H1 (cell line): ENCODE measurements at regions not wholly inside any gene's neighbourhood (a gene's known extent, or its start where the extent isn't known, plus 50 kb on each side); places are given as distances from the start of the nearest gene placed in this dataset.

Experiments
- CTCF ChIA-PET: fragments of 300-600 bp; sonication (Branson Sonifier 250); formaldehyde crosslinking; loops from one replicate; lab custom pipeline; 2021; ENCODE audit not compliant: partially characterized antibody; lab: Charles Lee
- POLR2A ChIA-PET: fragments of 300-600 bp; sonication (Branson Sonifier 250); formaldehyde crosslinking; loops from one replicate; lab custom pipeline; 2021; ENCODE audit warnings: inconsistent platforms; ENCODE audit not compliant: partially characterized antibody; lab: Charles Lee
- DNase-seq, 2 experiments: peaks; one replicate each; pipeline versions ENCODE4 v3.0.0 to v3.0.0-alpha.2; 2010 to 2022; ENCODE audit warnings: low spot score in 2 of 2, low read depth in 1 of 2, mixed read lengths in 1 of 2
- FAIRE-seq: peaks from 2 replicates; lab custom pipeline; 2011; peaks lifted over from hg19 to GRCh38; lab: Jason Lieb, UNC
- H2AFZ ChIP-seq: 2 replicates; pipeline ENCODE4 v1.8.1; 2012; ENCODE audit warnings: low read length, inconsistent platforms
- H2AK5ac ChIP-seq: 2 replicates; pipeline ENCODE4 v1.6.1; 2013; ENCODE audit warnings: low read depth, low read length
- H2BK120ac ChIP-seq: replicated peaks from 2 replicates; pipeline ENCODE3; 2013; ENCODE audit warnings: low read depth, low read length, inconsistent platforms
- H2BK12ac ChIP-seq: 2 replicates; pipeline ENCODE4 v1.6.1; 2013; ENCODE audit warnings: low read depth, low read length
- H2BK15ac ChIP-seq: 2 replicates; pipeline ENCODE4 v1.6.1; 2013; ENCODE audit warnings: low read length
- H2BK20ac ChIP-seq: 2 replicates; pipeline ENCODE4 v1.6.1; 2013; ENCODE audit warnings: low read length
- H2BK5ac ChIP-seq: 2 replicates; pipeline ENCODE4 v1.6.1; 2013; ENCODE audit warnings: low read depth, low read length
- H3K14ac ChIP-seq: 2 replicates; pipeline ENCODE4 v1.6.1; 2013; ENCODE audit warnings: inconsistent platforms; ENCODE audit not compliant: insufficient read length
- H3K18ac ChIP-seq: 2 replicates; pipeline ENCODE4 v1.6.1; 2013; ENCODE audit warnings: low read length; ENCODE audit errors: extremely low read depth
- H3K23ac ChIP-seq: 2 replicates; pipeline ENCODE4 v1.6.1; 2013; ENCODE audit warnings: inconsistent platforms; ENCODE audit not compliant: insufficient read length
- H3K23me2 ChIP-seq: 2 replicates; pipeline ENCODE4 v1.6.1; 2013; ENCODE audit warnings: low read depth, low read length
- H3K27ac ChIP-seq: 2 replicates; pipeline ENCODE4 v1.6.1; 2011; ENCODE audit warnings: low read depth, low read length, inconsistent platforms
- H3K27me3 ChIP-seq, 4 experiments: replicated peaks in 1 of 4; 1 replicate in 1 of 4; 2 replicates in 3 of 4; pipeline versions ENCODE4 v1.6.1 to v1.8.1; 2011 to 2013; ENCODE audit warnings: low read length in 3 of 4, mild to moderate bottlenecking in 3 of 4, inconsistent platforms in 2 of 4, mixed read lengths in 2 of 4, moderate library complexity in 1 of 4; ENCODE audit not compliant: control insufficient read depth in 3 of 4, insufficient read depth in 3 of 4; ENCODE audit errors: extremely low read depth in 1 of 4
- H3K36me3 ChIP-seq, 4 experiments: 2 replicates each; pipeline versions ENCODE4 v1.6.1 to v1.8.1; 2011 to 2013; ENCODE audit warnings: mild to moderate bottlenecking in 4 of 4, low read length in 3 of 4, moderate library complexity in 2 of 4, control low read depth in 1 of 4, inconsistent platforms in 1 of 4; ENCODE audit not compliant: insufficient read depth in 4 of 4, control insufficient read depth in 2 of 4
- H3K4ac ChIP-seq: replicated peaks from 2 replicates; pipeline ENCODE3; 2013; ENCODE audit warnings: low read length, low read depth, mixed read lengths, inconsistent platforms; ENCODE audit not compliant: insufficient read length
- H3K4me1 ChIP-seq, 4 experiments: replicated peaks in 1 of 4; 1 replicate in 1 of 4; 2 replicates in 3 of 4; pipeline versions ENCODE4 v1.6.1 to v1.8.1; 2011 to 2013; ENCODE audit warnings: low read length in 3 of 4, inconsistent platforms in 2 of 4, mixed read lengths in 1 of 4; ENCODE audit not compliant: insufficient read depth in 4 of 4, control insufficient read depth in 3 of 4
- H3K4me2 ChIP-seq, 2 experiments: 2 replicates each; pipeline versions ENCODE4 v1.6.1 to v1.8.1; 2011 to 2013; ENCODE audit warnings: low read depth in 2 of 2, low read length in 2 of 2, control low read depth in 1 of 2, inconsistent platforms in 1 of 2, mild to moderate bottlenecking in 1 of 2; ENCODE audit not compliant: insufficient read depth in 1 of 2
- H3K4me3 ChIP-seq, 4 experiments: fragments of 200-600, 300-600 bp in 1 of 4; sonication (generic), shearing (Covaris generic), sonication (Bioruptor Twin) in 1 of 4; 2 replicates each; pipeline versions ENCODE4 v1.5.1 to v1.8.1; 2011 to 2016; ENCODE audit warnings: low read length in 4 of 4, low read depth in 3 of 4, control low read depth in 2 of 4, inconsistent platforms in 2 of 4, mild to moderate bottlenecking in 2 of 4, mixed read lengths in 1 of 4, moderate library complexity in 1 of 4; ENCODE audit not compliant: insufficient read depth in 2 of 4; ENCODE audit errors: extremely low read depth in 1 of 4
- H3K56ac ChIP-seq: replicated peaks from 2 replicates; pipeline ENCODE3; 2013; ENCODE audit warnings: low read depth, mild to moderate bottlenecking, mixed read lengths, low read length, inconsistent platforms; ENCODE audit not compliant: insufficient read length
- H3K79me1 ChIP-seq: 2 replicates; pipeline ENCODE4 v1.6.1; 2013; ENCODE audit warnings: low read depth, low read length, control low read depth
- H3K79me2 ChIP-seq, 2 experiments: 2 replicates each; pipeline versions ENCODE4 v1.6.1 to v1.8.1; 2012 to 2013; ENCODE audit warnings: low read length in 2 of 2, mild to moderate bottlenecking in 2 of 2, inconsistent platforms in 1 of 2; ENCODE audit not compliant: insufficient read depth in 2 of 2, control insufficient read depth in 1 of 2
- H3K9ac ChIP-seq, 4 experiments: replicated peaks in 1 of 4; 1 replicate in 1 of 4; 2 replicates in 3 of 4; pipeline versions ENCODE4 v1.6.1 to v1.8.1; 2011 to 2013; ENCODE audit warnings: low read depth in 3 of 4, low read length in 3 of 4, control low read depth in 2 of 4, mild to moderate bottlenecking in 2 of 4, moderate library complexity in 2 of 4, inconsistent platforms in 1 of 4; ENCODE audit errors: extremely low read depth in 1 of 4
- H3K9me3 ChIP-seq, 2 experiments: 2 replicates each; pipeline versions ENCODE4 v1.6.1 to v1.8.1; 2012 to 2013; ENCODE audit warnings: mild to moderate bottlenecking in 2 of 2, moderate library complexity in 2 of 2, control low read depth in 1 of 2, inconsistent platforms in 1 of 2, low read depth in 1 of 2, low read length in 1 of 2, mixed read lengths in 1 of 2; ENCODE audit not compliant: insufficient read depth in 2 of 2
- H4K20me1 ChIP-seq, 2 experiments: replicated peaks in 1 of 2; 2 replicates each; pipeline versions ENCODE3 to v1.8.1; 2011 to 2013; ENCODE audit warnings: inconsistent platforms in 2 of 2, low read length in 2 of 2, mild to moderate bottlenecking in 1 of 2; ENCODE audit not compliant: insufficient read depth in 2 of 2, control insufficient read depth in 1 of 2
- H4K5ac ChIP-seq: 2 replicates; pipeline ENCODE4 v1.6.1; 2013; ENCODE audit warnings: low read length, low read depth, mixed read lengths, inconsistent platforms; ENCODE audit not compliant: insufficient read length
- H4K8ac ChIP-seq: 2 replicates; pipeline ENCODE4 v1.8.0; 2013; ENCODE audit warnings: mild to moderate bottlenecking, moderate library complexity, low read length, inconsistent platforms; ENCODE audit not compliant: insufficient read depth; ENCODE audit errors: extremely low read depth
- H4K91ac ChIP-seq: replicated peaks from 2 replicates; pipeline ENCODE3; 2013; ENCODE audit warnings: low read length, mixed read lengths, inconsistent platforms; ENCODE audit not compliant: insufficient read length
- KDM1A ChIP-seq: fragments of 200-600, 300-600 bp; sonication (generic); IDR thresholded peaks from 2 replicates; pipeline ENCODE4 v1.7.1; 2016; ENCODE audit warnings: mild to moderate bottlenecking, low read length, borderline replicate concordance
- WGBS, 2 experiments: shearing (Covaris generic) in 1 of 2; methylation state at CpG; one replicate each; pipeline versions ENCODE4 v1.1.6 to v1.1.7; 2013 to 2015; ENCODE audit warnings: low lambda C conversion rate in 2 of 2, mixed read lengths in 2 of 2, inconsistent platforms in 1 of 2, low coverage in 1 of 2, missing lambda C conversion rate in 1 of 2; ENCODE audit not compliant: insufficient replicate concordance in 2 of 2, insufficient coverage in 1 of 2, insufficient read length in 1 of 2; ENCODE audit errors: extremely low coverage in 1 of 2, missing lambda C conversion rate in 1 of 2; 5-methylcytosine and 5-hydroxymethylcytosine counted together

DNA sequence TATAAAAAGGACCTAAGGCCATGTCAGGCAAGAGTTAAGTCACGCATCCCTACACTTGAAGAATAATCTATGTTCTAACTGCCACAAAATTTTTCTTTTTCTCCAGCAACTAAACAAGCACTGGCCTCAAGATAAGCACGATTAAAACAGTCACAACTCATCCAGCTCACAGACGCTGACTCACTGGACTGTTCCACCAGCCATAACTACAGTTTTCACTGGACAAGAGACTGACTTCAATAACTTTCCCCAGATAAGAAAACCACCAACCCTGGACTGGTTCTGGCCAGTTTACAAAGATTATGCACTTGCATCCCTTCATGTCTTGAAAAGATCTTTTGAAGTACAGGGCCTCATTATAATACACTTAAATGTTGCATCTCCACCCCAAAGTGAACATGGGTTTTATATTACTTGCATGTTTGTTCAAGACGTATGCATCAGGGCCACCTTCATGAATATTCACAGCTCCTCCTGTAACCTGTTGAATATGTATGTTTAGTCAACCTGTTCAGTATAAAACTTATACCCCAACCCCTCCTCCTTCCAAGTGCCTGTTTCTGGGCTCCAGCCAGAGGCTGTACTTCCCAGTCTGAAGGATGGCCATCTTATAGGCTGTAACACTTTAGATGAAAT, 129.3 kb upstream of the EPB41L4A start:
- Histone ChIP-seq H4K91ac (no peak overlapping the region), H2AK5ac (no peak overlapping the region), H2AFZ (no peak overlapping the region), H2BK120ac (no peak overlapping the region), H3K56ac (no peak overlapping the region), H3K4ac (no peak overlapping the region), H4K20me1 (no peaks in the 10 kb centered on the region), H3K27ac (no peak overlapping the region), H3K36me3 (no peaks in the 10 kb centered on the region), H3K79me2 (no peaks in the 10 kb centered on the region)
- CTCF ChIA-PET = interaction anchor here (0.6 to 13.1 kb wide), 7 partner anchors 10 to 209 kb away, joined by 3 to 126 read pairs (median 3); partner anchors contain the start of gene APC
- POLR2A ChIA-PET = no interaction called here
- TF ChIP-seq KDM1A = no peak
- TF ChIP-seq, all 59 proteins: peak for 0
- Histone ChIP-seq H3K9ac (no peak overlapping the region), H3K4me2 (no peak overlapping the region), H2BK15ac (no peak overlapping the region), H4K5ac (no peak overlapping the region), H3K18ac (no peak overlapping the region), H2BK20ac (no peak overlapping the region), H3K9me3 (no peaks in the 10 kb centered on the region), H3K23ac (no peak overlapping the region), H3K4me1 (no peaks in the 10 kb centered on the region), H3K14ac (no peak overlapping the region), H2BK5ac (no peak overlapping the region), H3K27me3 (no peaks in the 10 kb centered on the region), H4K8ac (no peak overlapping the region), H3K79me1 (no peaks in the 10 kb centered on the region), H3K23me2 (no peaks in the 10 kb centered on the region), H3K4me3 (no peak overlapping the region), H2BK12ac (no peak overlapping the region)
- DNase-seq (no peak), FAIRE-seq (no peak)
- 86% methylated on average over 4 of the region's 4 CpGs; no CpG with 5 or more reads in 1 of the 2 experiments for WGBS, 2 experiments
